ENCODE measurements at regions not wholly inside any gene's neighbourhood (a gene's known extent, or its start where the extent isn't known, plus 50 kb on each side); places are given as distances from the start of the nearest gene placed in this dataset.

DNA sequence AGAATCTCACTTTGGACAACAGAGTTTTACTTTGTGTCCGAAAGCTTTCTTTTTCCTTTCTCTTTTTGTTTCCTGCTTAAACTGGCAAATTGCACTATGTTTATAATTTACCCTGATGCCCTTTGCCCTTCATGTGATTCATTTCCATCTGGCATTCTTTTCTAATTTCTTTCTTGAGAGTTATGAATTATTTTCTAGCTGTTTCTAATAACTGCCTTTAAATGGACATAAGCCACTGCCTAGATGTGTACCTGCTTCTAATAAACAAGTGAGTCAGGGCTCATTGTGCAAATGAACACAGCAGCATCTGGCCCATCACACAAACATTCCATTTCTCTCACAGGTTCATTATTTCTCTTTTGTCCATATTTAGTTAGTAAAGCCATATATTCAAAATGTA, 242.3 kb upstream of the GPRIN3 start:
- no peak overlapping the region for H3K4me2 ChIP-seq (ENCODE audit: low read length)
- no peaks in the 10 kb centered on the region for H3K36me3 ChIP-seq (replicated peaks; ENCODE audit: low read depth, low read length)
- no peaks in the 10 kb centered on the region for H3K9me3 ChIP-seq (ENCODE audit: insufficient read depth, low read length)
- no peaks in the 10 kb centered on the region for H3K4me1 ChIP-seq (ENCODE audit: low read length)
- no peaks in the 10 kb centered on the region for H3K79me2 ChIP-seq (ENCODE audit: low read length)
- H3K27me3 ChIP-seq (ENCODE audit: low read depth, low read length) = no peaks in the 10 kb centered on the region
- no peak overlapping the region for H2AFZ ChIP-seq (ENCODE audit: low read depth, low read length)
- H3K4me3 ChIP-seq (ENCODE audit: low read length) = no peak overlapping the region
- no peak overlapping the region for H3K27ac ChIP-seq (ENCODE audit: low read length)
- H3K9ac ChIP-seq (ENCODE audit: low read length) = no peak overlapping the region
- TF ChIP-seq, protein P1, sequence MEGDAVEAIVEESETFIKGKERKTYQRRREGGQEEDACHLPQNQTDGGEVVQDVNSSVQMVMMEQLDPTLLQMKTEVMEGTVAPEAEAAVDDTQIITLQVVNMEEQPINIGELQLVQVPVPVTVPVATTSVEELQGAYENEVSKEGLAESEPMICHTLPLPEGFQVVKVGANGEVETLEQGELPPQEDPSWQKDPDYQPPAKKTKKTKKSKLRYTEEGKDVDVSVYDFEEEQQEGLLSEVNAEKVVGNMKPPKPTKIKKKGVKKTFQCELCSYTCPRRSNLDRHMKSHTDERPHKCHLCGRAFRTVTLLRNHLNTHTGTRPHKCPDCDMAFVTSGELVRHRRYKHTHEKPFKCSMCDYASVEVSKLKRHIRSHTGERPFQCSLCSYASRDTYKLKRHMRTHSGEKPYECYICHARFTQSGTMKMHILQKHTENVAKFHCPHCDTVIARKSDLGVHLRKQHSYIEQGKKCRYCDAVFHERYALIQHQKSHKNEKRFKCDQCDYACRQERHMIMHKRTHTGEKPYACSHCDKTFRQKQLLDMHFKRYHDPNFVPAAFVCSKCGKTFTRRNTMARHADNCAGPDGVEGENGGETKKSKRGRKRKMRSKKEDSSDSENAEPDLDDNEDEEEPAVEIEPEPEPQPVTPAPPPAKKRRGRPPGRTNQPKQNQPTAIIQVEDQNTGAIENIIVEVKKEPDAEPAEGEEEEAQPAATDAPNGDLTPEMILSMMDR (IDR thresholded peaks at IDR 0.05; ENCODE audit: low read depth, low read length) = no peak
- TF ChIP-seq EZH2phosphoT487 (IDR thresholded peaks at IDR 0.05; ENCODE audit: low read depth) = no peak
- no peaks in the 10 kb centered on the region for H4K20me1 ChIP-seq (ENCODE audit: insufficient read depth, low read length)

DNA sequence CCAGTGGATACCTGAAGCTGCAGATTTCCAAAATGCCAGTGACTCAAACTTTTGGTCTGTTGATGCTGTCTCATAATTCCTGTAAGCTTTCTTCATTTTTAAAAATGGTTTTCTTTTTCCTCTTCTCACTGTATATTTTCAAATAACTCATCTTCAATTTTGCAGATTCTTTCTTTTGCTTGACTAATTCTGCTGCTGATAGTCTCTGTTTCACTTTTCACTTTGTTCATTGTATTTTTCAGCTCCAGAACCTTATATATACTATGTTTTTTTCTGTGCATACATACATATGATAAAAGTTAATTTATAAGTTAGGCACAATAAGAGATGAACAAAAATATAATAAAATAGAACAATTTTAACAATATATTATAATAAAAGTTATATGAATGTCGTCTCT, 237.7 kb upstream of the GPRIN3 start:
- H3K4me3 ChIP-seq (ENCODE audit: low read length) = no peak overlapping the region
- no peak overlapping the region for H3K9ac ChIP-seq (ENCODE audit: low read length)
- no peak overlapping the region for H2AFZ ChIP-seq (ENCODE audit: low read depth, low read length)
- no peaks in the 10 kb centered on the region for H4K20me1 ChIP-seq (ENCODE audit: insufficient read depth, low read length)
- no peaks in the 10 kb centered on the region for H3K36me3 ChIP-seq (replicated peaks; ENCODE audit: low read depth, low read length)
- no peaks in the 10 kb centered on the region for H3K9me3 ChIP-seq (ENCODE audit: insufficient read depth, low read length)
- H3K4me2 ChIP-seq (ENCODE audit: low read length) = no peak overlapping the region
- H3K4me1 ChIP-seq (ENCODE audit: low read length) = peaks cover 2% of the 10 kb centered on the region
- H3K27me3 ChIP-seq (ENCODE audit: low read depth, low read length) = no peaks in the 10 kb centered on the region
- TF ChIP-seq, protein P1 (IDR thresholded peaks at IDR 0.05; ENCODE audit: low read depth, low read length) = no peak
- no peak for TF ChIP-seq EZH2phosphoT487 (IDR thresholded peaks at IDR 0.05; ENCODE audit: low read depth)
- H3K79me2 ChIP-seq (ENCODE audit: low read length) = no peaks in the 10 kb centered on the region
- no peak overlapping the region for H3K27ac ChIP-seq (ENCODE audit: low read length)

GRCh38 chr4:89541998-89542397, 234.4 kb upstream of the GPRIN3 start:
- Histone ChIP-seq H3K36me3 (replicated peaks; ENCODE audit: low read depth, low read length) (no peaks in the 10 kb centered on the region), H3K4me3 (ENCODE audit: low read length) (no peak overlapping the region), H4K20me1 (ENCODE audit: insufficient read depth, low read length) (no peaks in the 10 kb centered on the region), H3K27me3 (ENCODE audit: low read depth, low read length) (no peaks in the 10 kb centered on the region), H3K9me3 (ENCODE audit: insufficient read depth, low read length) (no peaks in the 10 kb centered on the region), H3K9ac (ENCODE audit: low read length) (no peak overlapping the region), H2AFZ (ENCODE audit: low read depth, low read length) (no peak overlapping the region), H3K4me1 (ENCODE audit: low read length) (peaks cover 8% of the 10 kb centered on the region), H3K79me2 (ENCODE audit: low read length) (no peaks in the 10 kb centered on the region), H3K27ac (ENCODE audit: low read length) (no peak overlapping the region), H3K4me2 (ENCODE audit: low read length) (no peak overlapping the region)
- TF ChIP-seq, protein P1 (IDR thresholded peaks at IDR 0.05; ENCODE audit: low read depth, low read length) = no peak
- no peak for TF ChIP-seq EZH2phosphoT487 (IDR thresholded peaks at IDR 0.05; ENCODE audit: low read depth)

DNA sequence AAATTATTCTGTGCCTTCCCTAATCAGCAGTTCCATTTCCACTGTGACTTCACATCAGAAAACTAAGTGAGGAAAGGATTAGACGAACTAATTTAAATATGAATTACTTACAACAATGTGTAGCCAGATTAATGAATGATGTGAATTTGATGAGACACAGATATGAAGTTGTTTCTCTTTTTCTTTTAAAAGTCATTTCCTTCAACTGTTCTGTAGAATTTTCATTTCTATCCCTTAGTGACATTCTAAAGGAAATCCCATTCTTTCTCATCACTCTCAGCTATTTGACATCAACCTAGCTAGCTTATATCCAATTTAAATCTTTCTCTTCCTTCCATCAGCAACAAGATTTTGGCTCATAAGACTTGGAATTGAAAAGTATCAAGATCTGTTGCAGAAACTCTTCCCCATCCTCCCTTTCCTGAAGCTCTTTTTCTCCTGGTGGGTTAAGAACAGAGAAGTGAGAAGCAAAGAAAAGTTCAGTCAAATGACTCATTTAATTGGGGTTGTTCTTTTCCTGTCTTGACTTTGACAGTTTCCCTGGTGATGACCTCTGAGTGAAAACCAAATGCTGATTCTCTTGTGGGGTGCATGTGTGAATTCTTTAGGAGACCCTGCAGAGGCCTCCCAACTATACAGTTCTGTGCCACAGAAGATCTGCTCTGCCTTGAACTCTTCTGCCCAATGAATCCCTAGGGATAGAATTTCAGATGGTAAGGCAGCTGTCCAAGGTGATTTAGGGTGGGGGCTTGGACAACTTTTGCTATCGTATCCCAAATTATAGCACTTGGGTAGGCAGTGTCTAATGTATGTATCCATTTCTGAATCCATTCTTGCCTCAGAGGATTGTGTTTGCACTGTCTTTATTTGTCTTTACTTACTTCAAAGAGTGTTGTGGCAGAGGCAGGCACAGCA, 232.5 kb upstream of the GPRIN3 start:
- no peak overlapping the region for H3K27ac ChIP-seq (ENCODE audit: low read length)
- H3K9me3 ChIP-seq (ENCODE audit: insufficient read depth, low read length) = no peaks in the 10 kb centered on the region
- H3K27me3 ChIP-seq (ENCODE audit: low read depth, low read length) = no peaks in the 10 kb centered on the region
- H3K79me2 ChIP-seq (ENCODE audit: low read length) = no peaks in the 10 kb centered on the region
- TF ChIP-seq EZH2phosphoT487 (IDR thresholded peaks at IDR 0.05; ENCODE audit: low read depth) = no peak
- TF ChIP-seq, protein P1 (IDR thresholded peaks at IDR 0.05; ENCODE audit: low read depth, low read length) = no peak
- H3K4me1 ChIP-seq (ENCODE audit: low read length) = peaks cover 8% of the 10 kb centered on the region
- no peak overlapping the region for H3K4me2 ChIP-seq (ENCODE audit: low read length)
- no peaks in the 10 kb centered on the region for H3K36me3 ChIP-seq (replicated peaks; ENCODE audit: low read depth, low read length)
- no peak overlapping the region for H2AFZ ChIP-seq (ENCODE audit: low read depth, low read length)
- no peaks in the 10 kb centered on the region for H4K20me1 ChIP-seq (ENCODE audit: insufficient read depth, low read length)
- H3K4me3 ChIP-seq (ENCODE audit: low read length) = no peak overlapping the region
- no peak overlapping the region for H3K9ac ChIP-seq (ENCODE audit: low read length)
